HK-2 (cell line): ENCODE measurements at regions not wholly inside any gene's neighbourhood (a gene's known extent, or its start where the extent isn't known, plus 50 kb on each side); places are given as distances from the start of the nearest gene placed in this dataset.

Experiments used
- DNase-seq: peaks from one replicate; pipeline ENCODE4 v3.0.0-alpha.2; 2018; ENCODE audit not compliant: unreplicated experiment

GRCh38 chr10:77710759-77711682 lies 73.4 kb upstream of the KCNMA1 start:
- peak; percentile 88 for DNase-seq

- DNase-seq: no peak
Measured at GRCh38 chr10:77710081-77710551, 72.5 kb upstream of the KCNMA1 start.

GRCh38 chr10:77707570-77707969 lies 70.0 kb upstream of the KCNMA1 start:
- DNase-seq: no peak

GRCh38 chr10:77702166-77702565 lies 64.6 kb upstream of the KCNMA1 start:
- DNase-seq: no peak

- DNase-seq: no peak
Measured at GRCh38 chr10:77700086-77700485, 62.5 kb upstream of the KCNMA1 start.

GRCh38 chr10:77699080-77699645 lies 61.6 kb upstream of the KCNMA1 start:
- no peak for DNase-seq

- DNase-seq: no peak
Measured at GRCh38 chr10:77698267-77698931, 60.8 kb upstream of the KCNMA1 start.

- DNase-seq: no peak
Measured at GRCh38 chr10:77696584-77696983, 59.0 kb upstream of the KCNMA1 start.

GRCh38 chr10:77695186-77695585 lies 57.6 kb upstream of the KCNMA1 start:
- DNase-seq: no peak

GRCh38 chr10:77692782-77693181 lies 55.2 kb upstream of the KCNMA1 start:
- no peak for DNase-seq

- no peak for DNase-seq
Measured at GRCh38 chr10:77689339-77689738, 51.7 kb upstream of the KCNMA1 start.

GRCh38 chr10:77687621-77688020 lies 50.0 kb upstream of the KCNMA1 start:
- DNase-seq: no peak
